Islet precursor cell (in vitro differentiated cells): ENCODE measurements at regions not wholly inside any gene's neighbourhood (a gene's known extent, or its start where the extent isn't known, plus 50 kb on each side); places are given as distances from the start of the nearest gene placed in this dataset.

Experiments used
- DNase-seq: peaks from one replicate; pipeline ENCODE4 v3.0.0-alpha.2; 2018

- no peak for DNase-seq
These were observed 256.2 kb downstream of the ACTL7B start for GRCh38 chr9:108599571-108599970.

DNA sequence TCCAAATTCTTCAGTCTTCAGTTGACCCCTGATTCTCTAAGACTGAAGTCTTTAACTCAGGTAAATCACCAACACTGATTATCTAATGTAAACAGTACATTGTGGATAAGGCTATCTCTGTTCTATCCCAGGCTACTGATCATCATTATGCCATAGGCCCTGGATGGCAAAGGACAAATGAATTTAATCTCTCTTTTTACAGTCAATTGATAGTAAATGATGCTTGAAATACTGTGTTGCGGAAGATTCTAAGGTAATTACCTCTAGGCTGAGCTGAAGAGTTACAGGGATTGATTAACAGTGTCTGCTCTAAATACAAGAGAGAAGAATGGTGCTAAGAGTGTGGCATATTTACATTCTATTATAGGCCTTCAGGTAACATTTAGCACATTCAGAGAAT, 264.7 kb downstream of the ACTL7B start:
- DNase-seq, result no peak

DNA sequence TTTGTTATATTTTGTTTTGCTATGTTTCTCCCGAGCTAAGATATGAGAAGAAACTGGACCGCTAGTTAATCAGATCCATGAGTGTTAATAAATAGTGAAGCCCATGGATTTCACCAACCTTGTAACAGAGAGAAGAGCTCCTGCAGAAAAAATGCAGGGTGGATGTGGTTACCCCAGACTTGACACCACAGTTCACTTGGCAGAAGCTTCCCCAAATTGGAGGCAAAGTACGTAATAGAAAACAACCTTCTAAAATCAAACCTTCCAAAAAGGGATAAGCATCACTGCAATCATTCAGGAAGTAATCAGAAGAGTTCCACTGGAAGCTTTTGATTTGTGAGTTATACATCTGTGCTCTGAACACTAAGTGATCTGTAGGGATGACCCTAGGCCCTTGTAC, 267.5 kb downstream of the ACTL7B start:
- DNase-seq, result no peak

GRCh38 chr9:108586471-108587139, 269.2 kb downstream of the ACTL7B start:
- no peak for DNase-seq

DNA sequence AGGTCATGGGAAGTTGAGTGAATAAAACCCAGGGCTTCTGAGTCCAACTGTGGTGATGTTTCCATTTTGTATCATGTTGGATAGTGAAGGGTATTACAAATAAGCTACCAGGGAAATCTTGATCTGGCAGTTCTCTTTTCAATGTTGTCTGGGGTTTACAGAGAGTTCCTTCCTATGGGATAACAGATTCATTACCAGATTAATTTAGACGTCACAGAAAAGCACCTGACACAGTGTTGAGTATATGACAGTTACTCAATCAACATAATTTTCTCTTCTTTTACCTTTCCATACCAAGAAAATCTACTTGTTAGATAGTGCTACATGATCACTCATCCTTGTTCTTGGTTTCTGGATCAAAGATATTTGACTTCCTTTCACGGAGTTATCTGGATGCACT, 270.9 kb downstream of the ACTL7B start:
- no peak for DNase-seq

DNA sequence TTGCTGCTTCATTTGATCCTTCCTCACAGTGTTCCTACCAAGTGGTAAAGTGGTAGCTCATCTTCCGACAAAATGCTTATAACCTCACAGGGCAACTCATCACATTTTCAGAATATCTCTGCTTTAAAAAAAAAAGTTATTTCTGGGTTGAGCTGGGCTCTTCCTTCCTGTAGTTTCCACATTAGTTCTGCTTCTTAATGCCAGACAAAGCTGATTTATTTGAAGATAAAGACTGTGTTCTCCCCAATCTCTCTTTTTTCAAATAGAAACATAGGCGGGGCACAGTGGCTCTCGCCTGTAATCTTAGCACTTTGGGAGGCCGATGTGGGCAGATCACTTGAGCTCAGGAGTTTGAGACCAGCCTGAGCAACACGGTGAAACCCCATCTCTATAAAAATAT, 273.1 kb downstream of the ACTL7B start:
- DNase-seq, result no peak

DNA sequence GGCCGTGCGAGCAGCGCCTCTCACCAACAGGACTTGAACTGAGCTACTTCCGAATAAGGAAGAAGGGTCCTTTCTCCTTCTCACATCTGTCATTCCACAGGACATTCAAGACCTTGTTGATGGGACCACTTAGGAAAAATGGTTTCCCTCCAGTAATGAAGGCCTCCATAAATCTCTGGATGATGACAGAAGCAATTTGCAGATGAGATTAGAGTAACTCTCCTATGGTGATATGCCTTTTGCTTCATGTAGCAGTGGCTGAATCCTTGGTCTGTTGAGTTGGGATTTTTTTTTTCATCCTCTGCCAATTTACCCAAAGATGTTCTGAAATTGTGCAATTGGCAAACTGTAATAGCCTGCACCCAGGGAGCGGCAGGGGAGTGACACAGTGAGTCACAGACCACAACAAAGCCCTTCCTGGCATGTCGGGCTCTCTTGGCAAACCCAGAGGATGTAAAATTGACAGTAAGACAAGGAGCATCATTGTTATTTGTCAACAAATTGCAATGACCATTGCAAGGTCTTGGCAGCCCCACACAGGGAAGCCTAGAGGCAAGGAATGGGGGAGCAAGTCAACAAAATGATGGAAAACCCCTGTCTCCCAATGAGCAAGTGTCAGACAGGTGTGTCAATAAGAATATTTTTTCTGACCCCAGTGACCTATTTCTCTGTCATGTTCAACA, 275.9 kb downstream of the ACTL7B start:
- peak; percentile 60 for DNase-seq

- DNase-seq, result no peak
These were observed 280.5 kb downstream of the ACTL7B start for GRCh38 chr9:108575276-108575675.

DNA sequence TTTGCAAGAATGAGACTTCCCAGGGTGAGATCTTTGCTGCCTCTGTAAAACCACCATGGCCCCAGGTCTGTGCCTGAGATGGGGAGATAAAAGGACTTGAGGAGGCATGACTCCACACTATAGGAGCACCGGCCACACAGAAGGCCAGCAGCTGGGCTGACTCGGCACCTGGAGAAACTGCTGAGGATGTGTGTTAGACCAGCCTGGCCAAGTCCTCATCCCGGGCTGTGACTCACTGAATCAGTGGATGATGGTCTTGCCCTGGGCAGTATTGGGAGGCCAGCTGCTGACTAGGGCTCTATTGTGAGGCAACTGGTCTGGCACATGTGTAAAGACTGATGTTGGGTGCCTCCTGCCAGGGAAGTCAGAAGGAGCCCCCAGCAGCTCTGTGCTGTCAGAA, 286.2 kb downstream of the ACTL7B start:
- peak; percentile 92 for DNase-seq

- DNase-seq, result no peak
These were observed 287.7 kb downstream of the ACTL7B start for GRCh38 chr9:108568093-108568492.

GRCh38 chr9:108567571-108567970, 288.2 kb downstream of the ACTL7B start:
- DNase-seq, result no peak

GRCh38 chr9:108565651-108566378, 290.0 kb downstream of the ACTL7B start:
- DNase-seq, result peak; percentile 70

- DNase-seq, result no peak
These were observed 293.6 kb downstream of the ACTL7B start for GRCh38 chr9:108562176-108562575.

- DNase-seq, result no peak
These were observed 296.4 kb downstream of the ACTL7B start for GRCh38 chr9:108559432-108559831.

GRCh38 chr9:108554831-108555230, 301.0 kb downstream of the ACTL7B start:
- no peak for DNase-seq

DNA sequence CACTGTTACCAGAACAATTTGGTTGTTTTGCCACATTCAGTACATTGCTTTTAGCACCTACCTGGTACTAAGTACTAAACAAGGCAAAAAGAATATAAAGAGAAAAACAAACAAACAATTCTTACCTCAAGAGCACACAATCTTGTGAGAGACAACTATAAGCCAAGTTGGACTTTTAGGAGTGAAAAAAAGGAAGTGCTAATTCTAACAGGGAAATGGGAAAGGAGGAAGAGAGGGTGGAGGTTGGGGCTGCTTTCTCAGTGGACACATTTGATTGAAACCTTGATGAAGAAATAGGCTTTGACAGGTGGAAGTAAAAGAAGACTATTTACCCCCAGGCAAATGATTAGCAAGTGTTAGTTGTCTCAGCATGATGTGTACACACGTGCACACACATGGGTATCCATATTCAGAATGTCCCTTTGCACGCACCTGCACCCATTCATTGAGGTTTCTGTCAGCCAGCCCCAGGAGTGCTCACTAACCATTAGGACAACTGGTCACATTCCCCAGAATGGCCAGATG, 302.6 kb downstream of the ACTL7B start:
- DNase-seq, result no peak

DNA sequence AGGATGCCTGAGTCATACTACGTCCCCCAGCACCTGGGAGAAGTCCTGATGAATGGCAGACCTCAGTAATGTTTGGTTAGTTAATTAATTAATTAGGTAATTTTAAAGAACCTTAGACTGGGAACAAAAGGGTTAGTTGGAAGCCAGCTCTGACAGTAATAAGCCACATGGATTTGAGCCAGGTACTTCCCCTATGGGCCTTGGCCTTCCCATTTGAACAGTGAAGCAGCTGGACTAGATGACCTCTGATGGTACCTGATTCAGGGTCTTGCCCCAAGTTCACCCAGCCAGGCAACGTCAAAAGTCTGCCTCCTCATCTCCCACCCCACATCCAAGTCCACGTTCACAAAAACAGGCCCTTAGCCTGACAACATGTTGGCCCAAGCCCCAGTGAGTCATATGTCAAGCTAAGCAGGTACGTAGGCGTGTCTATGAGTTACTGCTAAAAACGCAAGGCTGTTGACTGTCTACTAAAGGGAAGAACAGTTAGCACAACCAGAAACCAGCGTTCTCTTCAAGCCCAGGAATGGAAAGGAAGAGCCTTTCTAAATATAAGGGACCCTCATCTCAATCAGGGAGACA, 303.2 kb downstream of the ACTL7B start:
- DNase-seq, result no peak

- DNase-seq, result no peak
These were observed 304.6 kb downstream of the ACTL7B start for GRCh38 chr9:108551030-108551841.

- DNase-seq, result no peak
These were observed 305.7 kb downstream of the ACTL7B start for GRCh38 chr9:108550106-108550505.

GRCh38 chr9:108549184-108549583, 306.6 kb downstream of the ACTL7B start:
- DNase-seq, result no peak

GRCh38 chr9:108547411-108548135, 308.2 kb downstream of the ACTL7B start:
- no peak for DNase-seq

GRCh38 chr9:108546215-108546614, 309.6 kb downstream of the ACTL7B start:
- no peak for DNase-seq
